OCI-LY7 (cell line): ENCODE measurements at regions not wholly inside any gene's neighbourhood (a gene's known extent, or its start where the extent isn't known, plus 50 kb on each side); places are given as distances from the start of the nearest gene placed in this dataset.

ENCODE experiments used
- EZH2phosphoT487 ChIP-seq: fragments of 200-600 bp; sonication (generic); IDR thresholded peaks from 2 replicates; pipeline ENCODE4 v1.6.1; 2018; ENCODE audit warnings: low read depth, borderline replicate concordance, mild to moderate bottlenecking, mixed run types, antibody characterized with exemption, low read length, moderate library complexity, mixed read lengths
- TF ChIP-seq, protein P1 (sequence below): fragments of 200-600 bp; sonication (generic); conservative IDR thresholded peaks from 2 replicates; pipeline ENCODE4 v1.5.1; 2014; ENCODE audit warnings: mild to moderate bottlenecking, antibody characterized with exemption, low read length, moderate library complexity, mixed read lengths

DNA sequence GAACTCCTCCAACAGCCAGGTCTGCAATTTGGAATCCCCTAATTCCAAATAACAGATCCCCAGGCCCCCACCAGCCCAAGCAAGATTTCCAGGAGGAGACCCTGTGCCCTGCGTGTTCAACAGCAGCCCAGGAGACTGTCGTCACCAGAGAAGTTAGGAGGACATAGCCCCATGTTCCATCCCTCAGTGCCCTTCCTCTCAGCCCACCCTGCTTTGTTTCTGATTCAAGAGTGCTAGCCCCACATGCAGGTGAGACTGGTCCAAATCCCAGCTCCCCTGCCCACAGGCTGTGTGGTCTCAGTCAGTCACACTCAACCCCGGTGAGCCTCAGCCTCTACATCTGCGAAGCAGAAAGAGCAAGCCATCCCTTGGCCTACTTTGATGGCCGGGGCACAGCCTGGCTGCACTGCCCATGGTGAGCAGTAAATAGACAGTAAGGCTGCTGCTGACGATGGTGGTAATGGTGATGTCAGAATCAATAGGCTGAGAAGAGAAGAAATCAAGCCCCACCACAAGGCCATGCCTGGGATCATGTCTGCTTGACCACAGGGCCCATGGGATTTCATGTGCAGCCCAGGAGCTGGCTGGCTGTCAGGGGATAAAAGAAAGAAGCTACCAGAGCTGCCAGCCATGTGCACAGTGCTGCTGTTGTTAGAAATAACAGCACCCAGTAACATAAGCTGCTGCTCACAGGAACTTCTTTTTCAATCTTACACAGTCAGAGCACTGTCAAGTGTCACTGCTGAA lies 51.5 kb upstream of the NXT1 start:
- TF ChIP-seq, protein P1, sequence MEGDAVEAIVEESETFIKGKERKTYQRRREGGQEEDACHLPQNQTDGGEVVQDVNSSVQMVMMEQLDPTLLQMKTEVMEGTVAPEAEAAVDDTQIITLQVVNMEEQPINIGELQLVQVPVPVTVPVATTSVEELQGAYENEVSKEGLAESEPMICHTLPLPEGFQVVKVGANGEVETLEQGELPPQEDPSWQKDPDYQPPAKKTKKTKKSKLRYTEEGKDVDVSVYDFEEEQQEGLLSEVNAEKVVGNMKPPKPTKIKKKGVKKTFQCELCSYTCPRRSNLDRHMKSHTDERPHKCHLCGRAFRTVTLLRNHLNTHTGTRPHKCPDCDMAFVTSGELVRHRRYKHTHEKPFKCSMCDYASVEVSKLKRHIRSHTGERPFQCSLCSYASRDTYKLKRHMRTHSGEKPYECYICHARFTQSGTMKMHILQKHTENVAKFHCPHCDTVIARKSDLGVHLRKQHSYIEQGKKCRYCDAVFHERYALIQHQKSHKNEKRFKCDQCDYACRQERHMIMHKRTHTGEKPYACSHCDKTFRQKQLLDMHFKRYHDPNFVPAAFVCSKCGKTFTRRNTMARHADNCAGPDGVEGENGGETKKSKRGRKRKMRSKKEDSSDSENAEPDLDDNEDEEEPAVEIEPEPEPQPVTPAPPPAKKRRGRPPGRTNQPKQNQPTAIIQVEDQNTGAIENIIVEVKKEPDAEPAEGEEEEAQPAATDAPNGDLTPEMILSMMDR: no peak
- no peak for TF ChIP-seq EZH2phosphoT487
